Islet of Langerhans (tissue), 1 donor: ENCODE measurements at regions not wholly inside any gene's neighbourhood (a gene's known extent, or its start where the extent isn't known, plus 50 kb on each side); places are given as distances from the start of the nearest gene placed in this dataset.
A peak's percentile ranks its signal among the peaks of the same experiment; 100 is the strongest.

Source experiments
- FAIRE-seq: peaks from one replicate; lab custom pipeline; 2011; peaks lifted over from hg19 to GRCh38; lab: Jason Lieb, UNC

DNA sequence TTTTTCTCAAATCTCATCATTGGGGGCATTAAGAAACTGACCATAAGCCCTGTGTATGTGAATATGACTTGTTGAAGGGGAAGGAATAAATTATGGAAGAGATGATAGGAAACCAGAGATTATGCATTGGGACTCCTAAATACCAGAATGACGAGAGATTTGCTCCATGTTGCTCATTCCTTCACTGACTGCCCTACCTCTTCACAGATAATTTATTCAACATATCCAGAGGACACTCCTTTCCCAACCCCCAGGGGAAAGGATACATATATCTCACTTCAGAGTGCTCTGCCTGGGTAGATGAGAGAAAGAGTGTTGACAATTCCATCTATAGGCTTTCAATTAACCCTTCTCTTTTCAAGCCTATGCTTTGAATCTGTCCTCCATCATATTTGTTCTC is 145.3 kb upstream of the RHOBTB1 start:
- no peak for FAIRE-seq

DNA sequence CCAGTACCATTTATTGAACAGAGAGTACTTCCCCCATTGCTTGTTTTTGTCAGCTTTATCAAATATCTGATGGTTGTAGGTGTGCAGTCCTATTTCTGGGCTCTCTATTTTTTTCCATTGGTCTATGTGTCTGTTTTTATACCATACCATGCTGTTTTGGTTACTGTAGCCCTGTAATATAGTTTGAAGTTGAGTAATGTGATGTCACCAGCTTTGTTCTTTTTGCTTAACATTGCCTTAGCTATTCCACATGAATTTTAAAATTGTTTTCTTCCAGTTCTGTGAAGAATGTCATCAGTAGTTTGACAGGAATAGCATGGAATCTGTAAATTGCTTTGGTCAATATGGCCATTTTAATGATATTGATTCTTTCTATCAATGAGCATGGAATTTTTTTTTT is 140.5 kb upstream of the RHOBTB1 start:
- FAIRE-seq: no peak

DNA sequence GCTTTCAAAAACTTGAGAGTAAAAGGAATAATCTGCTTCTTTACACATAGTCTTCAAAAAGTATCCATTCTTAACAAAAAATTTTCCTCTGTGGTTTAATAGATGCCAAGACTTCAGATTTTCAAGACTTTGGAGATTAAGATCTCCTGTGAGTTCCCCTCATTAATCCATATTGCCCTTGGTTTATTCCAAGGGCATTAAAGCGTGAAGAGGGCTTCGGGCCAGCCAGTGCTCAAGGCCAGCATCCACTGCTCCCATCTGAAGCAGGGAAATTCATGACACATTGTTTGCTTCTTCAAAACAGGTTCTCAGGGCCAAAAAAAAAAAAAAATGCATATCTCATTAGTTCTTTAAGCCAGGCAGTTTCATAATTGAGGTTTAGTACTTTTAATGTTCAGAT is 137.3 kb upstream of the RHOBTB1 start:
- FAIRE-seq: no peak

DNA sequence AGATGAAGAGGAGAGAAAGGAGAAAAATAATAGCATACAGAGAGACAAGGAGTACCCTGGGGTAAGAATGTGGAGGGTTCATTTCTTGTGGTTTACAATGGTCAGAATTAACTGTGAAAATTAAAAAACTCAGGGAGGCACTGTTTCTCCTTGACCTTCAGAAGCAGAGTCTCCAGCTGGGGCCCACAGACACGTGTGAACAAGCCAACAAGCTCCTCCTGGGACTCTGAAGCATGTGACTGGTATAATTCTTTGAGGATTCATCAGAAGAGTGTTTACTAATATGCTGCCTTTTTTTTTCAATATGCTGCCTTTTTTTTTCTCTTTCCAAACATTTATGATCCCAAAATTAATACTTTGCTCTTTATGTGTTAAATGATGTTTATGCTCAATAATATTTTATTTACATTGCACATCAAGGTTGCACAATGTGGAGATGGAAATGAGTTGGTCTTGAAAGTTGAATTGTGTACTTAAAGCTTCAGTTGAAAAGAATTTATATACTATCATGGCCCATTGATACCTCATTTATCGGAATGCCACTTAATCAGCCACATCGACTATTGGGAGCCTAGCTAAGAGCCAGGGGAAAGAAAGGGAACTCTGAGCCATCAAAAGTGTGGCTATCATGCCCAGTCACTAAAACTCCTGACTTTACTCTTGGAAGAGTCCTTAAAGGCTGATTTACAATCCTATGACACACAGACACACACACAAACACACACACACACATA is 134.7 kb upstream of the RHOBTB1 start:
- no peak for FAIRE-seq

DNA sequence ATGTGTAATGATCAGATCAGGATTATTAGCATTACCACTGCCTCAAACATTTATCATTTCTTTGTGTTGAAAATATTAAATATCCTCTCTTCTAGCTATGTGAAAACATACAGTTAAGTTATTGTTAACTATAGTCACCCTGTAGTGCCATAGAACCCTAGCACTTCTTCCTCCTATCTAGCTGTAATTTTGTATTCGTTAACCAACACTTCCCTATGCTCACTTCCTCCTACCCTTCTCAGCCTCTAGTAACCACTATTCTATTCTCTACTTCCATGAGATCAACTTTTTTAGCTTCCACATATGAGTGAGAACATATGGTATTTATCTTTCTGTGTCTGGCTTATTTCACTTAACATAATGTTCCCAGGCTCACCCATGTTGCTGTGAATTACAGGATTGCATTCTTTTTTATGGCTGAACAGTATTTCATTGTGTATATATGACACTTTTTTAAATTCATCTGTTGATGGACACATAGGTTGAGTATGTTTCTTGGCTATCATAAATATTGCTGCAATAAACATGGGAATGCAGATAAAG is 132.7 kb upstream of the RHOBTB1 start:
- FAIRE-seq: no peak

DNA sequence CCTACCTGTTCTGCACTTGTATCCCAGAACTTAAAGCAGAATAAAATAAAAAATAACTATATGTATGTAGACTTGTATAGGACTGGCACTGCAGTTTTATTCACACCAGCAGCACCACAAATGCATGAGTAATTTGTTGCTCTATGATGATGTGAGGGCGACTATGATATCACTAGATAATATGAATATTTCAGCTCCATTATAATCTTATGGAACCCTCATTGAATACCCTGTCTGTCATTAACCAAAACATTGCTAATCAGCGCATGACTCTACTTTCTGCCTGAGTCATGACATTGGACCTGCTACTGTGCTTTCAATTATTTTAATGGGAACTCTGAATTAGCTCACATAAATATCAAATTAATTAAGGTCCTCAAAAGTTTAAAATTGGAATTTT is 129.4 kb upstream of the RHOBTB1 start:
- FAIRE-seq: no peak

DNA sequence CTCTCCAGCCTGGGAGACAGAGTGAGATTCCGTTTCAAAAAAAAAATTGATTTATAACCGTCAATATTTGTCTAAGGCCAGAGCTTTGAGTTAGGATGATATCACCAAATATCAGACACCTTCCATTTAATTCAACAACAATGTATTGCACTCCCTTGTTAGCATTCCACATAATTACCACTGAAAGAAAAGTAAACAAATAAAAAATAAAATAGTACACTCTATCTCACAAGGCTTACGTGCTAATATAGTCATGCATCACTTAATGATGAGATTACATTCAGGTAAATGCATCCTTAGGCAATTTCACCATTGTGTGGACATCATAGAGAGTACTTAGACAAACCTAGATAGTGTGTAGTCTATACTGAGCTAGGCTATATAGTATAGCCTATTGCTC is 127.6 kb upstream of the RHOBTB1 start:
- FAIRE-seq: no peak

DNA sequence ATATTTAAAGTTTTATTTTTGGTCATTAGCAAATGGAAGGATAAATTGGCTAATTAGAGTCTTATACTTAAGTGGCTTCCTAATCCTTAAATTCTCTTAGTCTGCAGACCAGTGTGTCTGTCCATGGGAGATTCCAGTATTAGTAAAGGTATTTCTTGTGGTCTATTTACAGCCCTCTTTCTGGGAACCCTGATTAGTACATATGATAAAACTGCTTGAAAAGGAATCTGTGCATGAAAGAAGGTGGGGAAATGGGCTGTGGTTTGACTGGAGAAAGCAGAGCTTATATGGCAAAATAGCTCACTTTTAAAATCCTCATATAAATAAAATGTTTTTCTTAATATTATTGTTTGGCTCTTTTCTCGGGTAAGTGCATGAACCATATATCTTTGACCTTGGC is 124.5 kb upstream of the RHOBTB1 start:
- no peak for FAIRE-seq

DNA sequence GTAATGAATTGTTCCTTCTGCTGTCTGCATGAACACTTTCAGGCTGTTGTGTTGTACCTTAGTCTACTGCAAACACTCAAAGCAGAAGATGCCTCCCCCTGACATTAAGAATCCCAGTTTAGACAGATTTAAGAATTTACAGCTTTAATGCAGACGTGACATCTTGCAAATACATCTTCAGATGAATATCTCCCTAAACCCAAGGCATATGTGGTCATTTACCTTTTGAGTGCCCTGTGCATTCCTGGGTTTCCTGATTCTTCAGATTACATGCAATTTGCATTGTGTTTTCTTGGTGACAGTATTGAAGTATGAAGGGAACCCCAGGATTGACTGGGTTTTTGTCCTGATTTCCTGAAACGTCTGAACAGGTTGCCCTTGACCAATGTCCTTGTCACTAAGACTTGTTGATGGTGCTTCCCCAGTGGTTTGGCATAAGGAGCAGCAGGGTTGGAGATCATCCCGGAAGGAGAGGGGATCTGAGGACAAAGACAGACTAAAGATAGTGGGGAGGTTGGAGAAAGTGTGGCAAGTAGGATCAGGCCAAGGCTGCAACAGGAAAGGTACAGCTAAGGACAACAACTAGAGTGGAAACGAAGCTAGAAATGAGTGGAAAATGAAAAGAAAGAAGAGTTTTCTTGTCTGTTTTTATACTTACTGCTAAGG is 123.8 kb upstream of the RHOBTB1 start:
- no peak for FAIRE-seq

DNA sequence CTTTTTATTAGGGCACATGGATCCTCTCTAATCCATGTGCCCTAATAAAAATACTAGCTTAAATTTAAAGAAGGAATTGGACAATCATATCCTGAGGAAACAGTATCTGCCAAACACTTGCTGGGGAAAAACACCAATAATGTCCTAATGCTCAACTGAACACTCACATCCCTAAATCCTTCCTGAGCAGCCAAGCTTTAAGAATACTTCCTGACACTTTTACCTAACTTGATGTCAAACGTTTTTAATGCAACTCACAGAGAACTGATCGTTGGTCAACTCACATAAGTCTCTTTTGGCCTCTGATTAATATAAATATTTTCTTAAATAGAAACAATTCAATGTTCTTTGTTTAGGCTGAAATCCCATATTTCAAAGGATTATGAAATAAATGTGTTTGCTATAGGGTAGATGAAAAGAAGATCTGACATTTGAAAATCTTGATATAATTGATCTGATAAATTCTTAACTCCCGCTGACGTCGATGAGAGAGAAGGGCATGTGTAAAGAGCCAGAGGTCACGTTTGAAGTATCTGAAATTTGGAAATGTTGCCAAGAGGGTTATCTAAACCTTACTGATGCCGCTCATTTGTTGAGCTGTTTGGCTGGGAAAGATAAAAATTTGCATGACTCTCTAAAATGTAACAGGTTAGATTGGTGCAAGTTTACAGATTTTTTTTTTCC is 122.8 kb upstream of the RHOBTB1 start:
- FAIRE-seq: peak; percentile 17

DNA sequence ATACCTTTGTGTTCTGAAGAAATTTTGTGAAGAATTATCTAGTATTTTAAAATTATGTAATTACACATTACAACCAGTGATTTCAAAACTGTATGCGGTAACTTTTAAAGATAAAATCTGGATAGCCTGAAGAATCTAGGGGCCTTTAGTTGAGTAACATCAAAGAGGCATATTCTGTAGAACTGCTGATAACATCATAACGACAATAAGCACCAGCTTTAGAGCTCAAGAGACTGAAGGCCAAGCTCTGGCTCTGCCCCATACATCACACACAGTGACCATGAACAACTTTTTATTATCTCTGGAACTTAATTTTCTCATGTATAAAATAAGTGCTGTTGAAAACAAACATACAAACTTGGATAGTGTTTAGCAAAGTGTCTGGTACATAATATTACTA is 121.1 kb upstream of the RHOBTB1 start:
- no peak for FAIRE-seq

DNA sequence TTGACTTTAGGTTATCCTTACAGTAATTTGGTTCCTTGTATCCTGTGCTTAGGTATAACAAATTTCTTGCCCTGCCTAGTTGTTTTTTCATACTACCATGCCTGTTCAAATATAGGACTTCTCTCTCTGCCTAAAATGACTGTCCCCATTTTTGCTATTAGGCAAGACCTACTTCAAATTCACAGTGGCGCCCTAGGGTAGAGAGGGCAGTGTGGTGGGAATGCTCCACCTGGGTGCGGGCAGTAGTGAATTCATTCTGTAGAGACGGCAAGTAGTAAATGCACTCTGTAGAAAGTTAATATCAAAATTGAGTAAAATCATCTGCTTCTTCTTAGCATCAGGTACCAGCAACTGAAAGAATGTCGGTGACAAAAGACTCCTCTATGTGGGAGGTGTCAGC is 120.4 kb upstream of the RHOBTB1 start:
- no peak for FAIRE-seq

DNA sequence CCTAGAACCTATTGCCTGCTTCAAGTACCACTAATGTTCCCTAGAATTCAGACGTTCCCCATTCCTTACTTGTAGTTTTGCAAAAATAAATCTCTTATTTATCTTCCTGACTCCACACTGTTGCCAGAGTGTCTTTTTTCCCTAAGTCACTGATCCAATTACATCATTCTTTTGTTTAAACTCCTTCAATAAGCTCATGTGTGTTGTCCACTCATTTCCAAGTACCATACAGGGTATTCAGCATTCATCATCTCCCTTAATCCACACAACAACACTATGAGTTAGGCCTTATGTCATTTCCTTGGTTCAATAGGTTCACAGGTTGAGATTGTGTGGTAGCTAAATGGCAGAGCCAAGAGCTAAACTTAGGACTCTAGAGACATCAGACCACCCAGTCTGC is 119.9 kb upstream of the RHOBTB1 start:
- no peak for FAIRE-seq

DNA sequence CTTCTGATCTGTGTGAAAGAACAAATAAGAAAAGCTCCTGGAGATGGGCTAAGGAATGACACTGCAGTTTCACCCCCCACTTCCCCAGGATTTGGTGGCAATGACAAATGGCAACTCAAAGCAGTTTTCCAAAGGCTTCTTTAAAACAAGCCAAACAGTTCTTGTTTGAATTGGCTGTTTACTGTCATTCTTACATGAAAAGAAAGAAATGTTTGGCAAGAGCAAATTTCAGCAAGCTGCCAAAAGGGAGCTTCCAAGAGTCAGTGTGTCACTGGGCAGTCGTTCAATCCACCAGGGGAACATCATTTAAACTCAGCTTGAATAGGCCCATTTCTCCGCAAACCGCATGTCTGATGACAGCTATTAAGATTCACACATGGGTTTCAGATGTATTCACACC is 119.0 kb upstream of the RHOBTB1 start:
- no peak for FAIRE-seq

DNA sequence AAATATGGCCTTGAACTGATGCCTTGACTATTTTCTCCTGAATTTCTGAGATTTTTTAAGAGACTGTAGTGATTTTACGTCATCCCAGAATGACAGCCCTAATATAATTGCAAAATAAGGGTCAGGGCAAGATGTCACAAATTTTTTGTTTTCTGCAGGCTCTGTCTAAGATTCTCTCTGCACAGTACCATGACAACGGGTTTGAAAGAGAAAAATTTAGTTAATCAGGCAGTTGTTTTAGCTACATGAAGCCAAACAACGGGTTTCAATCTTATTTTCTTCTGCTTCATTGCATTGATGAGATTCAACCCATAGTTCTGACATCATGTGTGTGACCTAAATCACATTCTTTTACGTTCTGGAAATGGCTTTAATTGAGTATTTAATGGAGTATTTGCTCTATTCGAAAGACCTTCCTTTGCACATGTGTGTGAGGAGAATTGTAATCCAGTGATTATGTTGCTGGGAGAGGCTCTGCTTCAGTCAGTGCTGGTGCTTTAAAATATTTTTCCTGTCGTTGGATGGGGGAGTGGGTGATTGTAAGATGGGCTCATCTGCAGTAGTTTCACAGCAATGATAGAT is 118.0 kb upstream of the RHOBTB1 start:
- no peak for FAIRE-seq

DNA sequence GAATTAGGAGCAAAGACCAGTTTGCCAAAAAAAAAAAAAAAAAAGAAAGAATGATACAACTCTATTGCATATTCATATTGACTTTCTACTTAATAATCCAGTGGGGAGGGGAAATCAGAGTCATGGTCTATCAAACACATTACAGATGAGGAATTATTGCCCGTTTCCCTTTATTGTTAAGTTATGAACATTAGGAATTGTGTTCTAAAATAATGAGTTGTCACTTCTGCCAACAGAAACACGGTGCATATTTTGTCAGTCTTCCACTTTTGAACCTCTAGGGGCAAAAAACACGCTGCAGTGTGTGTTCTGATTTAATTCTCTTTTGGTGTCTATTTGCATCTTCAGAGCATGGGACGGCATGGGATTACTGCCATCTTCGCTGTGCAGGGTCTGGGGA is 115.7 kb upstream of the RHOBTB1 start:
- peak; percentile 36 for FAIRE-seq

DNA sequence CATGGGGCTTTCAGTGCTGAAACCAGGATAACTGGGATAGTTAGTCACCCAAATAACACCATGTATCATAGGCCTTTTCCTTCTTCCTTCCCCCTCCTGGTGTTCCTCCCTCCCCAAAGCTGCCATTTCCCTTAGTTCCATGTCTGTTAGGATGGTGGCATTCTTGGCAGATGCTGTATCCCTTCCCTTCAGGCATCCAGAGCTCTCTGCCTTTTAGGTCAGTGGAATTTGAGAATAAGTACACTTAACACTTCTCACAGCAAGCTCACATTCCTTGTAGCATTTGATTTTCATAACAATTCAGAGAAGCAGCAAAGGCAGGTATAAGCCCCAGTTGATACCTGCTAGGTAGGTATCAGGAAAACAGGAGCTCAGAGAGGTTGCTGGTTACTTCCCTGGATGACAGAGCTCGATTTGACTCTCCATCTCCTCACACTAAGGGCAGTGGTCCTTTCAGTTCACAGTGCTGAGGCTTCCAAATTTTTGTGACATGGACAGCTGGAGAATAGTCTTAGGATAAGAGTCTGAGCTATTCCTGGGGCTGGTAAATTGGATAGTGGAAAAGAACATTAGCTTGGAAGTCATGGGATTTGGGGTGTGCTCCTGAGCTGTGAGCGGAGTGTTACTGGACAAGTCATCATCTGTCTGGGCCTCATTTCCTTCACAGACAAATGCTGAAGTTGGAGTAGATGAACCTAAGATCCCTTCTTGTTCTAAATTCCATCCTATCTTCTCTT is 108.7 kb upstream of the RHOBTB1 start:
- FAIRE-seq: no peak

DNA sequence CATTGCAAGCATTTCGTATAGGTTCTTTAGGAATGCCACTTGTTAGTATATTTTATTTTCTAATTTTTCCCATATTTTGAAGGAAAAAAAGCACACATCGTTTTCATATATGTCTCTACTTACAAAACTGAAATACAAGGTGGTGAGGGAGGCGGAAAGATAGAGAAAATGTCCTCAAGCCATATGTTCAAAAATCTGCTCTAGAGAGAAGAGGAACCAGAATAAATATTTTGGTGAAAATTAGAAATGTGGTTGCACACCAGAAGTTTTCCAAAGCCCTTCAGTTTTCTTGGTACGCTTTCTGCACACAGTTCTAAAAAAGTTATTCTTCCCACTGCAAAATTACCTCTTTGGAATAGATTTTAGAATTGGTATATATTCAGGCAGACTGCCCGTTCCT is 107.4 kb upstream of the RHOBTB1 start:
- no peak for FAIRE-seq

DNA sequence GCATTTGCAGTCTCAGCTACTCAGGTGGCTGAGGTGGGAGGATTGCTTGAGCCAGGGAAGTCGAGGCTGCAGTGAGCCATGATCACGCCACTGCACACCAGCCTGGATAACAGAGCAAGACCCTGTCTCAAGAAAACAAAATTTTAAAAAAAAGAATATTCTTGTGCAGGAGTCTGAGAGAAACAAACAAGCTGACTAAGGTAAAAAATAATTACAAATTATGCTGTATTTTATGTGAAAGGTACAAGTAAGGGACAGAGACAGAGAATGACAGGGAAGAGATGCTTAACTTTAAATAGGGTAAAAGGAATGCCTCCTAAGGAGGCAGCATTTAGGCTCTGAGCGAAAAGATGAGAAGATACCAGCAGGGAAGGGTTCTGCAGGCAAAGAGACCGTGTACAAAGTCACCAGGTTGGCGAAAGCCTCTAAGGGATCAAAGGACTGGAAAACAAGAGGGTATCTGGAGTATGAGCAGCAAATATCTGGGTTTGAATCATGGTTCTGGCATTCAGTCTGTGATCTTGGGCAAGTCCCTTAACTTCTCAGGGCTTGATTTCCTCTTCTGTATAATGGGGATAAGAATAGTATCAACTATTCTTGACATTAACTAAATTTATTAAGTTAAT is 106.2 kb upstream of the RHOBTB1 start:
- FAIRE-seq: no peak

DNA sequence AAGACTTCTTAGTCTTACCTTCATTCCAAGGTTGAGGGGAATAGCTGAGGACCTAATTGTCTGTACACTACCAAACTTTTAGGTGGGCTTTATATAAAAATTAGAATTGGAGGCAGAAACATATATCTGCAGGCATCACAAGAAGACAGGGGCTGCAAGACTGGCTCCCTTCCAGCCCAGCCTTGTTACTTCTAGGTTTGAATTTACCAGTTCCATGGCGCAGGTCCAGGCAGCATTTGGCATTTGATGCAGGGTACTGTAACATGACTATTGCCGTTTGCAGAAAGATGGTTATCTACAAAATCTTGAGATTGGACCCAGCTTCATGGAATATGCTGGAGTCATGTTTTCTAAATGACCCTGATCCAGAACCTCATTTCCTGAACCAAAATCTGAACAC is 105.4 kb upstream of the RHOBTB1 start:
- FAIRE-seq: no peak

DNA sequence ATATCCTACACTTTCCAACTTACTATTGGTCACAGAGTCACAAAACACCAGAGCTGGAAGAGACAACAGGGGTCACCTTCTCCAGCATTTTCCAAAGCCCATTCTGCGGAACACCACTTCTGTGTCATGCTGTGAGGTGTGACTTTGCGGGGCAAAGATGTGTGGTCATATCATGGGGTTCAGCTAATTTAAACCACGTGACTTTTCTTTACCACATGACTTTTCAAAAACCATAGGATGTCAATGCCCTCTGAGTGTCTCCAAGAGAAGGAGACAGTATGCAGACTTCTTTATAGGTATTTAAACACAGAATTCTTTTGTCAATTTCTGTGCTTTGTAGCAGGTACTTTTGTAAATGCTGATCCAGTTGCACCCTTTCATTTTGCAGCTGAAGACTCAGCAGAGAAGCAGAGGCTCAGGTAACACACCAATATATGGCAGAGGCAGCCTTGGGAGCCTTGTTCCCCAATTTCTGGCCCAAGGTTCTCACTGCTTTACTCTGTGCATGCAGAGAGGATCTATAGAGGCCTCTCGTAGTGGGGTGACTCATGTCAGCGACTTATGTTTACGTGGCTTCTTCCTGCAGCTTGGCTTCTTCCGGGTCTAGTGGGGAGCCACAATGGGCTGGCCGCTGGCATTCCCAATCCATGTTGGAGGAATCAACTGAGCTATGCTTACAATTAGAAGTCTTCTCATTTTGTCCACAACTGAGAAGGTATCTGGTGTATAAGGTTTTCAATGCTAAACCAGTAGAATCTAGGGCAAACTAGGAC is 104.0 kb upstream of the RHOBTB1 start:
- FAIRE-seq: no peak
